ENCODE measurements at regions not wholly inside any gene's neighbourhood (a gene's known extent, or its start where the extent isn't known, plus 50 kb on each side); places are given as distances from the start of the nearest gene placed in this dataset.

GRCh38 chr11:134613646-134614045, 201.6 kb upstream of the B3GAT1 start:
- intact Hi-C loops (cut with DNase I), result no loop called here
- H3K27me3 ChIP-seq, result peaks cover 0 to 54% (median 4%) of the 10 kb centered on the region in 9 donors
- no peak overlapping the region for H3K4me3 ChIP-seq
- H3K4me1 ChIP-seq, result no peaks in the 10 kb centered on the region
- no peak overlapping the region for H3K27ac ChIP-seq
- DNase-seq (no peak), ATAC-seq (no peak)
- H3K36me3 ChIP-seq, result no peaks in the 10 kb centered on the region
- no peak for TF ChIP-seq CTCF (IDR thresholded peaks at IDR 0.05)
- TF ChIP-seq POLR2A (IDR thresholded peaks at IDR 0.05), result no peak
- WGBS, 4 donors, result 85 to 97% (median 90%) methylated on average over 9 of the region's 9 CpGs
- H3K9me3 ChIP-seq, result peaks cover 0 to 8% (median 0%) of the 10 kb centered on the region in 12 donors

GRCh38 chr11:134612140-134613030, 200.3 kb upstream of the B3GAT1 start:
- H3K36me3 ChIP-seq, result no peaks in the 10 kb centered on the region
- peaks cover 0 to 8% (median 0%) of the 10 kb centered on the region in 12 donors for H3K9me3 ChIP-seq
- 60 to 64% (median 60%) methylated on average over 12 of the region's 12 CpGs for WGBS, 4 donors
- intact Hi-C loops (cut with DNase I), result no loop called here
- ATAC-seq (no peak), DNase-seq (no peak)
- no peaks in the 10 kb centered on the region for H3K4me1 ChIP-seq
- no peak overlapping the region for H3K27ac ChIP-seq
- peaks cover 0 to 65% (median 5%) of the 10 kb centered on the region in 9 donors for H3K27me3 ChIP-seq
- TF ChIP-seq POLR2A (IDR thresholded peaks at IDR 0.05) (no peak), CTCF (IDR thresholded peaks at IDR 0.05) (no peak)
- H3K4me3 ChIP-seq, result no peak overlapping the region

- Histone ChIP-seq H3K4me1 (no peaks in the 10 kb centered on the region), H3K4me3 (no peak overlapping the region), H3K27ac (no peak overlapping the region), H3K27me3 (peaks cover 0 to 68% (median 5%) of the 10 kb centered on the region in 9 donors), H3K9me3 (peaks cover 0 to 1% (median 0%) of the 10 kb centered on the region in 12 donors), H3K36me3 (no peaks in the 10 kb centered on the region)
- intact Hi-C loops (cut with DNase I), result no loop called here
- 79 to 86% (median 80%) methylated on average over 8 of the region's 8 CpGs for WGBS, 4 donors
- DNase-seq (no peak), ATAC-seq (no peak)
- TF ChIP-seq POLR2A (IDR thresholded peaks at IDR 0.05) (no peak), CTCF (IDR thresholded peaks at IDR 0.05) (no peak)
Observed at GRCh38 chr11:134611537-134611936, 199.5 kb upstream of the B3GAT1 start.

GRCh38 chr11:134610116-134610910, 198.3 kb upstream of the B3GAT1 start:
- H3K27ac ChIP-seq, result no peak overlapping the region
- peaks cover 0 to 74% (median 5%) of the 10 kb centered on the region in 9 donors for H3K27me3 ChIP-seq
- no peak overlapping the region for H3K4me3 ChIP-seq
- no peaks in the 10 kb centered on the region for H3K36me3 ChIP-seq
- WGBS, 4 donors, result 73 to 77% (median 75%) methylated on average over 23 of the region's 23 CpGs
- no peak for DNase-seq
- ATAC-seq, result no peak
- TF ChIP-seq POLR2A (IDR thresholded peaks at IDR 0.05) (no peak), CTCF (IDR thresholded peaks at IDR 0.05) (no peak)
- intact Hi-C loops (cut with DNase I), result no loop called here
- H3K9me3 ChIP-seq, result no peaks in the 10 kb centered on the region
- no peaks in the 10 kb centered on the region for H3K4me1 ChIP-seq

Data from heart left ventricle (tissue), 16 donors.